GM10248 (cell line): ENCODE measurements at regions not wholly inside any gene's neighbourhood (a gene's known extent, or its start where the extent isn't known, plus 50 kb on each side); places are given as distances from the start of the nearest gene placed in this dataset.
"Not testable (repeated sequence)": the region's sequence is repeated elsewhere in the genome, so short reads cannot be mapped to it uniquely, and the experiment has no call there.

Experiments used
- CTCF ChIA-PET: fragments of 300-600 bp; sonication (Branson Sonifier 250); formaldehyde crosslinking; extraction: SDS; loops from one replicate; lab custom pipeline; 2021; ENCODE audit warnings: antibody characterized with exemption; lab: Yijun Ruan, JAX
- POLR2A ChIA-PET: fragments of 350-650 bp; sonication (Branson Sonifier 250); formaldehyde crosslinking; extraction: SDS; loops from one replicate; lab custom pipeline; 2020; ENCODE audit warnings: antibody characterized with exemption; lab: Yijun Ruan, JAX
- DNase-seq: peaks from one replicate; pipeline ENCODE4 v3.0.0; 2012; ENCODE audit errors: extremely low spot score
- CTCF ChIP-seq: IDR thresholded peaks from 2 replicates; pipeline ENCODE4 v1.5.1; 2012; ENCODE audit warnings: mild to moderate bottlenecking, low read depth; ENCODE audit errors: extremely low read depth, missing control alignments, control extremely low read depth

- CTCF ChIA-PET, result interaction anchor here (2.2 kb wide), 2 partner anchors 9 to 31 kb away, joined by 6 read pairs; no protein-coding TSS in a partner anchor
These were observed 96.5 kb upstream of the BEND4 start for GRCh38 chr4:42248972-42249371.

GRCh38 chr4:42252315-42252714 lies 99.9 kb upstream of the BEND4 start:
- POLR2A ChIA-PET, result no interaction called here
- TF ChIP-seq CTCF, result no peak
- CTCF ChIA-PET, result interaction anchor here (1.0 kb wide), 1 partner anchor 613 kb away, joined by 3 read pairs; no protein-coding TSS in a partner anchor
- DNase-seq, result no peak

More at GRCh38 chr4:42248972-42249371, 96.5 kb upstream of the BEND4 start:
- DNase-seq, result no peak
- no peak for TF ChIP-seq CTCF
- POLR2A ChIA-PET, result no interaction called here

GRCh38 chr4:42257645-42258044 lies 105.2 kb upstream of the BEND4 start:
- CTCF ChIA-PET, result interaction anchor here (2.4 kb wide), 1 partner anchor 9 kb away, joined by 6 read pairs; no protein-coding TSS in a partner anchor
- POLR2A ChIA-PET, DNase-seq: not testable (repeated sequence)

DNA sequence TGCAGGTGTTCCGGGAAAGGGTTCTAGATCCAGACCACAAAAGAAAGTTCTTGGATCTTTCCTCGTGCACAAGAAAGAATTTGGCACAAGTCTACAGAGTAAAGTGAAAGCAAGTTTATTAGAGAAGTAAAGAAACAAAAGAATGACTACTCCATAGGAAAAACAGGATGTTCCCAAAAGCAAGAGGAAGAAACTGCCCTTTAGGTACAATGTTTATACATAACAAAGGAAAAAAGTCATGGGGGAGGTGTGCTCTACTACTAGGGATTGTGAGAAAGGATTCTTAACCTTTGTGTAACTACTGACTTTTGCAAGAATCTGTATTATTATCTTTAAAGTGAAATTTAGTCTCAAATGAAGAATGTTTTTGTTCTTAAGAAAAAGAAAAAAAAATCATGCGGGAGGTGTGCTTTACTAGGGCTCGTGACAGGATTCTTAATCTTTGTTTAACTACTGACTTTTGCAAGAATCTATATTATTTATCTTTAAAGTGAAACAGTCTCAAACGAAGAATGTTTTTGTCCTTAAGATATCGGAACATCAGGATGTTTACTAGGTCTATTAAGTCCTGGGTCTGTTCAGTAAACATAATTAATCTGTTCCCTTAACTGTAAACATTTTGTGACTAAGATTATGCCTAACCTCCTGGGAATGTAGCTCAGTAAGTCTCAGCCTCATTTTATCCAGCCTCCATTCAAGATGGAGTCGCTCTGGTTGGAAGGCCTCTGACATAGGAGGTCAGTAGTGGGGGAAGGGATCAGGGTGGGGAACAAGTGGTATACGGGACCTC lies 110.4 kb upstream of the BEND4 start:
- no peak for TF ChIP-seq CTCF
- DNase-seq, result no peak
- POLR2A ChIA-PET, result no interaction called here
- CTCF ChIA-PET, result no interaction called here

GRCh38 chr4:42265782-42266602 lies 113.5 kb upstream of the BEND4 start:
- TF ChIP-seq CTCF, result no peak
- CTCF ChIA-PET, result interaction anchor here (1.0 to 2.5 kb wide), 3 partner anchors 14 to 249 kb away, joined by 3 to 7 read pairs (median 6); no protein-coding TSS in a partner anchor
- POLR2A ChIA-PET, result no interaction called here
- DNase-seq, result no peak

DNA sequence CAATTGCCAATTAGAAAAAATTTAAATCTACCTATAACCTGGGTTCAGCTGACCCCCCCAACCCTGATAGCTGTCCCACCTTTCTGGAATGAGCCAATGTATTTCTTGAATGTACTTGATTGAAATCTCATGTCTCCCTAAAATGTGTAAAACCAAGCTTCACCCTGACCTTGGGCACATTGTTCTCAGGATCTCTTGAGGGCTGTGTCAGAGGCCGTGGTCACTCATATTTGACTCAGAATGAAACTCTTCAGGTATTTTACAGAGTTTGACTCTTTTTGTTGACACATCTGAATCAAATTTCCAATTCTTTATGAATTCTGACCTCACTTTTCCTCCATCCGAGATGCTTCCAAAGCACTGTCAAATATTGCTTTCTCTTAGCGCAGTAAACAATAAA lies 115.3 kb upstream of the BEND4 start:
- CTCF ChIA-PET, result no interaction called here
- POLR2A ChIA-PET, result no interaction called here
- no peak for TF ChIP-seq CTCF

More for the DNA sequence above, 115.3 kb upstream of the BEND4 start:
- DNase-seq, result no peak
